ENCODE measurements at regions not wholly inside any gene's neighbourhood (a gene's known extent, or its start where the extent isn't known, plus 50 kb on each side); places are given as distances from the start of the nearest gene placed in this dataset.
"Not testable (repeated sequence)": the region's sequence is repeated elsewhere in the genome, so short reads cannot be mapped to it uniquely, and the experiment has no call there.

DNA sequence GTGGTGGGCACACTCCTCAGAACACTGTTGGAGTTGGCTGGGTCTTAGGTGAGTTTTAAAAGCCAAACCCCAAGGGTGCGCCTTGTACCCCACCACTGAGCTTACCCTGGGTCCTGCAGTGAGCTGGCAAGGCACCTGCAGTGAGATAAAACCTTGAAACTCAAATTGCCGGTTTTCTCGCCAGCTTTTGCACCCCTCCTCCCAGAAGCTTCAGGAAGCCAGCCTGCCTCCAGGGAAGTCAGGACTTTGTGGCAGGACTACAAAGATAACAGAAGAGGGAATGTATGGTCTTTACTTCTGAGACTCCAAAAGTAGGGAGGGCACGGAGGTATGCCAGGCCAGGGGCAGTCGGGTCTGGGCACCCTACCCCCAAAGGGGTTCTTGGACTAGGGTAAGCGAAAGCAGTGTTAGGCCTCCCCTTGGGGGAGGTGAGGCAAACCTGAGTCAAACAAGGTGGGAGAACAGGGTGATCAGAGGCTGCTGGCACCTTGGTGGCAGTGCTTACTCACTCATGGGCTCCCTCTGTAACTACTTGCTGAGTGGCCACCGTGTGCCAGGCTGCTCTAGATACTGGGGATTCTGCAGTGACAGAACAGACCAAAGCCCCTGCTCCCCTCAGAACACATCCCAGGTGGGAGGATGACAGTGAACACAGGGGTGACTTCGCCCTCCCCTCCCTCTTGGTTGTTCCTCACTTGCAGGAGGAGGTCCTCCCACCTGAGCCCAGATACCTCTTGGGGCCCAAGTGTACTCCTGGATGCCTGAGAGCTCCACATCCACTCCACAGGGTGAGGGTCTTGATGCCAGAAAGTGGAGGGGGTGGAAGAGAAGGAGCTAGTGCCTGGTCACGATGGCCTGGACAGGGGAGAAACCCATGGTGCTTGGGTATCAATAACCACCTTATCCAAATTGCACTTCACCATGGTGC lies 69.3 kb upstream of the RGPD5 start:
- no peak overlapping the region for H3K4me3 ChIP-seq
- H3K9me3 ChIP-seq (replicated peaks in 1 of 11) = peaks cover 0 to 48% (median 15%) of the 10 kb centered on the region in 11 experiments; a peak in 15 of 22 replicates
- no peaks in the 10 kb centered on the region for H3K36me3 ChIP-seq
- H4K20me1 ChIP-seq = no peaks in the 10 kb centered on the region
- no peak overlapping the region for H3K27ac ChIP-seq
- H3K4me2 ChIP-seq = no peak overlapping the region
- no peak for TF ChIP-seq Cebpa-rat (IDR thresholded peaks at IDR 0.05)
- no peak overlapping the region for H3K9ac ChIP-seq
- no peaks in the 10 kb centered on the region for H3K27me3 ChIP-seq
- H3K4me1 ChIP-seq = no peaks in the 10 kb centered on the region

DNA sequence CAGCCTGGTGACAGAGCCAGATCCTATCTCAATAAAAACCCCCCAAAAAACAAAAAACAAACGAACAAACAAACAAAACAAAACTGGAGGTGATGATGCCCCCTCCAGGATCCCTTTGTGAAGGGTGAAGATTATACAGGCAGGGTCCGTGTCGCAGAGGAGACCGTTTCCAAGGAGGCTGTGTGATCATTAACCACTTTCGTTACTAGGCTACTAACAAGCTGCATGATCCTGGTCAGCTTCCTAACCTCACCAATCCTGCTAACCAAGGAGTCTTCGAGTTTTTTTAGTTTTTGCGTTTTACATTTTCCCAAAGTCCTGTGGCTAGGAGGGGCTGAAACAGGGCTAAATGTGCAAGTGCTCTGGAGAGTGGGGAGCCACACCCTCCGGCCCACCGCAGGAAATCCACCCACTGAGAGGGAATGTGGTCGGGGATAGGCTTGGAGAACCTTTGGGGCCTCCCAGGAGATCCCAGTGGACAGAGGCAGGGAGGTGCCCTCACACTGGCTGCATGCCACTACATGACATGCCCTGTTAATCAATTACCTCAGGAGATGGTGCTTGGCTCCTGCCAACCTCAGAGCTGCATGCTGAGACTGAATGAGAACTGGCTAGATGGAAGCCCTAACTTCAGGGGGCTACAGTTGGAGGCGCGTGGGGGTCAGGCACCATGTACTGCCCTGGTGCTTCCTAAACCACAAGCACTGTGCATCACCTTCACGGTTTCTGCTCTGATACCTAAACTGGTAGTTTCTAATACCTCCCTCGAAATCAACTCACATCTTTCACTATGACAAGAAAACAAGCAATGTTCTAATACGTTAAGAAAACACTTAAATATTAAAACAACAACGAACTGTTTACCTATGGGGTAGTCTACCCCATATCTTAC lies 67.5 kb upstream of the RGPD5 start:
- Histone ChIP-seq H3K9me3 (replicated peaks in 1 of 11) (peaks cover 0 to 60% (median 16%) of the 10 kb centered on the region in 11 experiments; a peak in 15 of 22 replicates), H3K4me3 (no peak overlapping the region), H4K20me1 (no peaks in the 10 kb centered on the region), H3K9ac (no peak overlapping the region), H3K27me3 (no peaks in the 10 kb centered on the region), H3K4me2 (no peak overlapping the region), H3K27ac (no peak overlapping the region), H3K4me1 (no peaks in the 10 kb centered on the region), H3K36me3 (no peaks in the 10 kb centered on the region)
- no peak for TF ChIP-seq Cebpa-rat (IDR thresholded peaks at IDR 0.05)

- TF ChIP-seq Cebpa-rat (IDR thresholded peaks at IDR 0.05) = no peak
- Histone ChIP-seq H3K36me3 (no peaks in the 10 kb centered on the region), H3K27ac (no peak overlapping the region), H3K27me3 (no peaks in the 10 kb centered on the region), H3K4me2 (no peak overlapping the region), H3K4me1 (no peaks in the 10 kb centered on the region), H3K9me3 (replicated peaks in 1 of 11) (peaks cover 0 to 60% (median 16%) of the 10 kb centered on the region in 11 experiments; a peak in 15 of 22 replicates), H3K4me3 (no peak overlapping the region), H4K20me1 (no peaks in the 10 kb centered on the region), H3K9ac (no peak overlapping the region)
These were observed 66.1 kb upstream of the RGPD5 start for GRCh38 chr2:109727929-109728447.

DNA sequence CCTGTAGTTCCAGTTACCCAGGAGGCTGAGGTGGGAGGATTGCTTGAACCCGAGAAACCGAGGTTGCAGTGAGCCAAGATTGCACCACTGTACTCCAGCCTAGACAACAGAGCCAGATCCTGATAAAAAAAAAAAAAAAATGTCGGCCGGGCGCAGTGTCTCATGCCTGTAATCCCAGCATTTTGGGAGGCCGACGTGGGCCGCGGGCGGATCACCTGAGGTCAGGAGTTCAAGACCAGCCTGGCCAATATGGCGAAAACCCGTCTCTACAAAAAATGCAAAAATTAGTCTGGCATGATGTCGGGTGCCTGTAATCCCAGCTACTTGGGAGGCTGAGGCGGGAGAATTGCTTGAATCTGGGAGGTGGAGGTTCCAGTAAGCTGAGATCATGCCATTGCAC lies 60.4 kb upstream of the RGPD5 start:
- H3K27me3 ChIP-seq, H3K36me3 ChIP-seq, H4K20me1 ChIP-seq, H3K4me1 ChIP-seq, H3K4me3 ChIP-seq, H3K4me2 ChIP-seq, H3K9ac ChIP-seq, H3K27ac ChIP-seq: not testable (repeated sequence)
- peaks cover 0 to 22% (median 12%) of the 10 kb centered on the region in 11 experiments; a peak in 13 of 22 replicates for H3K9me3 ChIP-seq (replicated peaks in 1 of 11)

GRCh38 chr2:109736177-109736827 lies 57.8 kb upstream of the RGPD5 start:
- Histone ChIP-seq H3K4me3 (no peak overlapping the region), H3K9me3 (replicated peaks in 1 of 11) (no peaks in the 10 kb centered on the region), H3K4me2 (no peak overlapping the region), H3K36me3 (no peaks in the 10 kb centered on the region), H4K20me1 (no peaks in the 10 kb centered on the region), H3K4me1 (no peaks in the 10 kb centered on the region), H3K27ac (no peak overlapping the region), H3K27me3 (no peaks in the 10 kb centered on the region), H3K9ac (no peak overlapping the region)
- TF ChIP-seq Cebpa-rat (IDR thresholded peaks at IDR 0.05) = no peak
